ENCODE measurements at regions not wholly inside any gene's neighbourhood (a gene's known extent, or its start where the extent isn't known, plus 50 kb on each side); places are given as distances from the start of the nearest gene placed in this dataset.

DNA sequence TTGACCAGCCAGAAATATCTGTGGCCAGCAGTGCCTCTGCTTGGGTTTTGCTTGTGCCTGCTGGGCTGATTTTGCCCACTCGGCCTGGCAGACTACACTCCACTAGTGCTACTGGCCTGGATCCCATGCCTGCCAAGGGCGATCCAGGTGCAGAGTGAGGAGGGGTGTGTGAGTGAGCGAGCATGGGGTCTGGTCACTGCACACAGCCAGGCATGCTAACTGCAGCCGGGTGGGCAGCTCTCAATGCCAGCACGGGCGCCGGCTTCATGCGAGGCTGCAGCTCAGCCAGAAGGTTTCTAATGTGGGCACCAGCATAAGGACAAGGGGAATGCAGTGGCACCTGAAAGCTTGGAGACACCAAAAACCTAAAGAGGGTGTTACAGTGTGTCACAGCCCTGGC is 1161.4 kb downstream of the FSTL5 start:
- H3K27ac ChIP-seq: no peak overlapping the region
- peaks cover 0 to 3% (median 0%) of the 10 kb centered on the region in 4 donors for H3K9me3 ChIP-seq
- no peak overlapping the region for H3K4me3 ChIP-seq
- H3K4me1 ChIP-seq: no peaks in the 10 kb centered on the region
- DNase-seq (peak in 1 of 2 donors; percentile 53), ATAC-seq (ENCODE audit: low FRiP score in 2 of 2) (no peak)
- WGBS, 2 donors: 93 to 94% methylated on average over 2 to 8 of the region's 8 CpGs
- no peaks in the 10 kb centered on the region for H3K36me3 ChIP-seq
- no peaks in the 10 kb centered on the region for H3K27me3 ChIP-seq
- TF ChIP-seq, protein P1, sequence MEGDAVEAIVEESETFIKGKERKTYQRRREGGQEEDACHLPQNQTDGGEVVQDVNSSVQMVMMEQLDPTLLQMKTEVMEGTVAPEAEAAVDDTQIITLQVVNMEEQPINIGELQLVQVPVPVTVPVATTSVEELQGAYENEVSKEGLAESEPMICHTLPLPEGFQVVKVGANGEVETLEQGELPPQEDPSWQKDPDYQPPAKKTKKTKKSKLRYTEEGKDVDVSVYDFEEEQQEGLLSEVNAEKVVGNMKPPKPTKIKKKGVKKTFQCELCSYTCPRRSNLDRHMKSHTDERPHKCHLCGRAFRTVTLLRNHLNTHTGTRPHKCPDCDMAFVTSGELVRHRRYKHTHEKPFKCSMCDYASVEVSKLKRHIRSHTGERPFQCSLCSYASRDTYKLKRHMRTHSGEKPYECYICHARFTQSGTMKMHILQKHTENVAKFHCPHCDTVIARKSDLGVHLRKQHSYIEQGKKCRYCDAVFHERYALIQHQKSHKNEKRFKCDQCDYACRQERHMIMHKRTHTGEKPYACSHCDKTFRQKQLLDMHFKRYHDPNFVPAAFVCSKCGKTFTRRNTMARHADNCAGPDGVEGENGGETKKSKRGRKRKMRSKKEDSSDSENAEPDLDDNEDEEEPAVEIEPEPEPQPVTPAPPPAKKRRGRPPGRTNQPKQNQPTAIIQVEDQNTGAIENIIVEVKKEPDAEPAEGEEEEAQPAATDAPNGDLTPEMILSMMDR (IDR thresholded peaks at IDR 0.05): no peak
- TF ChIP-seq POLR2AphosphoS5 (IDR thresholded peaks at IDR 0.05) (no peak), POLR2A (IDR thresholded peaks at IDR 0.05) (no peak), EP300 (IDR thresholded peaks at IDR 0.05) (no peak)

DNA sequence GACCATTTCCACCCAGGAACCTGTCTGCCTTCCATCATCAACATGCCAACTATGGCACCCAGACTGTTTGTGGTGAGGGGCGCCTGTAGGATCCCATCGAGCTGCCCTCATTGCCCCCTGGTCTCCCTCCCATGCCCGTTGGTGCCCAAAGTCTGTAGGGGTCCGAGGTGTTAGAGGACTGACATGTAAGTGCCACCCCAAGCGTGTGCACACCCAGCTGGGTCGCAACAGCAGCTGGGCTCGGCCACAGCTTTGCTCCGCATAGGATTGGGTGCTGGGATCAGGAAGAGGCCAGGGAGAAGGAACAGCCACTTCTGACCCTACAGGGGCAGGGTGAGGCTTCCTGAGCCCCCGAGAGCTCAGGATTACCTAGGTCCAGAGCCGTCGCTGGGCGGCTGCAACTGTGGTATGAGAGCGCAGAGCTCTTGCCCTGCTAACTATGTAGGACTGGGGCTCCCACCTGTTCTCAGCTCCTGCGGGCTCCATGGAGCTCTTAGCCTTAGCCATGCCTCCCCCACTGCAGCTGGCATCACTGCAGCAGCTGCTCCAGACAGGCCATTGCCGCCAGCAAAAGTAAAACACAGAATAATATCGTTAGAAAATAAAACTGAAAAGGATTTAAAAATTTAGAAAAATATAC is 1160.3 kb downstream of the FSTL5 start:
- TF ChIP-seq, protein P1 (IDR thresholded peaks at IDR 0.05): no peak
- TF ChIP-seq EP300 (IDR thresholded peaks at IDR 0.05) (no peak), POLR2AphosphoS5 (IDR thresholded peaks at IDR 0.05) (no peak), POLR2A (IDR thresholded peaks at IDR 0.05) (no peak)
- Histone ChIP-seq H3K36me3 (no peaks in the 10 kb centered on the region), H3K4me1 (no peaks in the 10 kb centered on the region), H3K9me3 (peaks cover 0 to 3% (median 0%) of the 10 kb centered on the region in 4 donors), H3K4me3 (no peak overlapping the region), H3K27me3 (no peaks in the 10 kb centered on the region), H3K27ac (no peak overlapping the region)
- WGBS, 2 donors: 91 to 96% methylated on average over 9 to 15 of the region's 16 CpGs
- peak in 1 of 2 donors; percentile 25 for DNase-seq
- ATAC-seq (ENCODE audit: low FRiP score in 2 of 2): peak in 1 of 2 donors; percentile 38

DNA sequence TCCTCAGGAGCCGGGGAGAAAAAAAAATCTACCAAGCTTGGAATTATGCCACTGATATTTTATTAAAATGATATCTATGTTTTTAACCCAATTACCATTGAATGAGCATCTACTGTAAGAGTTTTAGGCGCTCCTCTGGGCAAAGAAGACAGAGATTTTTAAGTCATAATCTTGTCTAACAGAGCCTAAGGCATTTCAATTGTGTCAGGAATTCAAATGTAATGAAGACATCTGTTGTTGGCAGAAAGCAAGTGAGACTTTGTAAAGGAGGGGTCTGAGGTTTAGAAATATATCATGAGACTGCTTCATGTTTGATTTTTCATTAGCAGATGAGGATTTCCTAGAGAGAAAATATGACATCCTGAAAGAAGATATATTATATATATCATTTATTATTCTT is 1158.1 kb downstream of the FSTL5 start:
- TF ChIP-seq POLR2A (IDR thresholded peaks at IDR 0.05) (no peak), EP300 (IDR thresholded peaks at IDR 0.05) (no peak)
- no peaks in the 10 kb centered on the region for H3K27me3 ChIP-seq
- WGBS, 2 donors: 43 to 71% methylated on average over 2 of the region's 2 CpGs
- no peak for ATAC-seq (ENCODE audit: low FRiP score in 2 of 2)
- H3K9me3 ChIP-seq: peaks cover 0 to 3% (median 0%) of the 10 kb centered on the region in 4 donors
- H3K36me3 ChIP-seq: no peaks in the 10 kb centered on the region
- no peak overlapping the region for H3K27ac ChIP-seq
- no peak for DNase-seq
- no peaks in the 10 kb centered on the region for H3K4me1 ChIP-seq
- H3K4me3 ChIP-seq: no peak overlapping the region

DNA sequence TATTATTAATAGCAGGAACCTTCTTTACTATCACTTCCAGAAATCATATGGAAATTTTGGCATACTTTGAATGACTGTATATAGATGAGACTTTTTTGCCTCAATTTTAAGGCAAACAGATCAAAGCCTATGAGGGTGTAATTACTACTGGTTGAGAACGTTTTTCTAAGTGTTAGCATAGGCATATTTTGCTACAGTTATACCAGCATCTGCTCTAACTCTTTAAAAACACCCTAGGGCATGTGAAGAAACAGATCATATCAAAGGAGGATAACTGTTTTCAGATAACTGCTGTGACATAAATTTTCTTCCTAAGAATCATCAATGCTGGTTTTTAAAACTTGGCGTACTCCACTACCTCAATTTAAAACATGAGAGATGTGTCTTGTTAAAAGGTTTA is 1155.3 kb downstream of the FSTL5 start:
- no peaks in the 10 kb centered on the region for H3K4me1 ChIP-seq
- no peak overlapping the region for H3K27ac ChIP-seq
- no peak overlapping the region for H3K4me3 ChIP-seq
- H3K9me3 ChIP-seq: no peaks in the 10 kb centered on the region
- DNase-seq (no peak), ATAC-seq (ENCODE audit: low FRiP score in 2 of 2) (no peak)
- H3K36me3 ChIP-seq: no peaks in the 10 kb centered on the region
- TF ChIP-seq, protein P1 (IDR thresholded peaks at IDR 0.05): no peak
- TF ChIP-seq POLR2AphosphoS5 (IDR thresholded peaks at IDR 0.05) (no peak), POLR2A (IDR thresholded peaks at IDR 0.05) (no peak), EP300 (IDR thresholded peaks at IDR 0.05) (no peak)
- no peaks in the 10 kb centered on the region for H3K27me3 ChIP-seq
- 53 to 59% methylated on average over 2 of the region's 2 CpGs for WGBS, 2 donors

DNA sequence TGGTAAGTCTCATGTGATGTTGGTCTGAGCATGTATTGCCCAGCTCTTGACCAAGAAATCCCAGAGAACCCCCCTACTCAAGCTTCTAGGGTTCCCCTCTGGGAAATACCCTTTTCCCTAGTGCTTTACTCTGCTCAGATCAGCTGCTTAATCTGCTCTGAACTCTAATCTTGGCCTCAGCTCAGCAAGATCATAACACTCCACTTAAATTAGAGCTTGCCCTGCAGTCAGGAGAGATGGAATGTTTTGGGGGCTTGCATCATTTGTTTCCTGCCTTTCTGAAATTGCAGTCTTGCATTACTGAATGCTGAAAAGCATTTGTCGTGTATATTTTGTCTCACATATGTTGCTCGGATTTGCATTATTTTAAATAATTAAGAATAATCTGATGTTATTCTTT is 1153.6 kb downstream of the FSTL5 start:
- Histone ChIP-seq H3K36me3 (no peaks in the 10 kb centered on the region), H3K27me3 (no peaks in the 10 kb centered on the region), H3K27ac (no peak overlapping the region), H3K4me3 (no peak overlapping the region), H3K9me3 (no peaks in the 10 kb centered on the region), H3K4me1 (no peaks in the 10 kb centered on the region)
- ATAC-seq (ENCODE audit: low FRiP score in 2 of 2) (no peak), DNase-seq (no peak)
- 79 to 85% methylated on average over 2 of the region's 2 CpGs for WGBS, 2 donors
- TF ChIP-seq POLR2AphosphoS5 (IDR thresholded peaks at IDR 0.05) (no peak), POLR2A (IDR thresholded peaks at IDR 0.05) (no peak), EP300 (IDR thresholded peaks at IDR 0.05) (no peak)
- TF ChIP-seq, protein P1 (IDR thresholded peaks at IDR 0.05): no peak

All from upper lobe of left lung (tissue), 6 donors.